GM19351 (cell line): ENCODE measurements at regions not wholly inside any gene's neighbourhood (a gene's known extent, or its start where the extent isn't known, plus 50 kb on each side); places are given as distances from the start of the nearest gene placed in this dataset.

Experiments used
- ATAC-seq: cut with Tn5 transposase; IDR thresholded peaks from one replicate; pipeline ENCODE4 v1.9.1; 2021; ENCODE audit warnings: mild to moderate bottlenecking, moderate library complexity; ENCODE audit not compliant: unreplicated experiment

- ATAC-seq, result no peak
Observed at GRCh38 chr5:171647043-171647903, 138.3 kb upstream of the SMIM23 start.

GRCh38 chr5:171647904-171648260 lies 137.7 kb upstream of the SMIM23 start:
- ATAC-seq, result no peak

- no peak for ATAC-seq
Observed at GRCh38 chr5:171648279-171649074, 137.1 kb upstream of the SMIM23 start.

GRCh38 chr5:171649075-171649401 lies 136.6 kb upstream of the SMIM23 start:
- no peak for ATAC-seq

GRCh38 chr5:171650597-171650996 lies 135.0 kb upstream of the SMIM23 start:
- ATAC-seq, result no peak

DNA sequence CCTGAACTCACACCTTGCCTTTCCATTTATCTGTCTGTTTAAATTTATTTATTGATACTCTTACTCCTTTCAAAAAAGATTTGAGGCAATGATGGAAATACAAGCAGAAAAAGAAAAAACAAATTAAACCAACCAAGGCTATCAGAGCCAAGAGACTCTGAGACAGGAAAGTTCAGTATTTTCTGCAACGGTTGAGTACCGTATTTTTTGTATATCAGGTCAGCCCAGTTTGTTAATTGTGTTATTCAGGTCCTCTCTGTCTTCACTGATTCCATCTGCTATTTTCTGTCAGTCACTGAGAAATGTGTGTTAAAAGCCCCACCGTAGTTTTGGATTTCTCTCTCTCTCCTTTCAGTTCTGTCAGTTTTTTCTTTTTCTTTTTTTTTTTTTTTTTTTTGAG lies 134.5 kb upstream of the SMIM23 start:
- no peak for ATAC-seq

DNA sequence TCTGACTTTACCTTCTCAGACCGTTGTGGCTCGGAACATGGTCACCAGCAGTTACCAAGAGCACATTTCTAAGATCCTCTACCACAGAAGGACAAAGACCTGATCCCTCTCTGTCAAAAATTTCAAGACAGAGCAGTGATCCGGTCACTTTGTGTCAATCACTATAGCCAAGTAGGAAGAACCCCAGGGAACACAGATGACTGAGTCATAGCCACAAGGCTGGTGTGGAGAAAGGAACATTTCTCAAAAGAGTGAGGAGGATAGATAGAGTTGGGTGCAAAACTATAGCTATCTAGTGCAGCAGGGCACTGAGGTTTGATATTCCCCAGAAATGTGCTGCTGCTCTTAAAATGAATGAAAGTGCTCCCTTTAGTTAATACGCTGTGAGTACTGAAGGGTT lies 130.7 kb upstream of the SMIM23 start:
- ATAC-seq, result no peak

DNA sequence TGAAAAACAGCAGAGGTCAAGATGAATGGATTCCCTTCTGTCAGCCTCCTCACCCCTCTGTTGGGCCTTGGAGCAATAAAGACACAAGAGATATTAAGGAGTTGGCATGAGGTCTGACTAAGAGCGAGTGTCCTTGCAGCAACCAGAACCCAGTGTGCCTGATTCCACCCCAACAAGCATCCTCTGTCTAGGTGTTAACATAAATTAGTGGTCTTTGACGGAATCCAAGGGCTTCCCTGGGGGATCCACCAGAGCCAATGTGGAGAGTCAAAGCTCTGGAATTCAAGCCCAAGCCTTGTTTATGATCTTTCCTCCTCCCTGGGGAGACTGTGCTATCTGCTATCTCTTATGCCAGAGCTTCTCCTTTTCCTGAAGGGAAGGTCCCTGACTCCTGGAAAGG lies 128.1 kb upstream of the SMIM23 start:
- no peak for ATAC-seq

GRCh38 chr5:171659896-171660295 lies 125.7 kb upstream of the SMIM23 start:
- no peak for ATAC-seq

GRCh38 chr5:171660434-171660833 lies 125.2 kb upstream of the SMIM23 start:
- ATAC-seq, result no peak

- no peak for ATAC-seq
Observed at GRCh38 chr5:171661143-171661542, 124.5 kb upstream of the SMIM23 start.

DNA sequence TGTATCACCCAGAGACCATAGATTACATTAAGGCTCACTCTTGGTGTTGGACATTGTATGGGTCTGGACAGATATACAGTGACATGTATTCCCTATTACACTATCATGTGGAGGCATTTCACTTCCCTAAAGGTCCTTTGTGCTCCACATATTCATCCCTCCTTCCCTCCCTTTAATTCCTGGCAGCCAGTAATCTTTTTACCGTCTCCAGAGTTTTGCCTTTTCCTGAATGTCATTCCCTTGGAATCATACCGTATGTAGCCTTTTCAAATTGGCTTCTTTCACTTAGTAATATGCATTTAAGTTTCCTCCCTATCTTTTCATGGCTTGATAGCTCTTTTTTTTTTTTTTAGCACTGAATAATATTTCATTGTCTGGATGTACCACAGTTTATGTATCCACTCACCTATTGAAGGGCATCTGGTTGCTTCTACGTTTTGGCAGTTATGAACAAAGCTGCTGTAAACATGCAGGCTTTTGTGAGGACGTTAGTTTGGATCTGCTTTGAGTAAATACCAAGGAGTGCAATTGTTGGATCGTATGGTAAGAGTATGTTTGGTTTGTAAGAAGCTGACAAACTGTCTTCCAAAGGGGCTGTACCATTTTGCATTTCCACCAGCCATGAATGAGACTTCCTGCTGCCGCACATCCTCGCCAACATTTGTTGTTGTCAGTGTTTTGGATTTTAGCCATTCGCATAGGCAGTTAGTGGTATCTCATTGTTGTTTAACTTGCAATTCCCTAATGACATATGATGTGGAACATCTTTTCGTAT lies 122.1 kb upstream of the SMIM23 start:
- ATAC-seq, result no peak

GRCh38 chr5:171664489-171664888 lies 121.1 kb upstream of the SMIM23 start:
- no peak for ATAC-seq

- no peak for ATAC-seq
Observed at GRCh38 chr5:171666815-171667214, 118.8 kb upstream of the SMIM23 start.

DNA sequence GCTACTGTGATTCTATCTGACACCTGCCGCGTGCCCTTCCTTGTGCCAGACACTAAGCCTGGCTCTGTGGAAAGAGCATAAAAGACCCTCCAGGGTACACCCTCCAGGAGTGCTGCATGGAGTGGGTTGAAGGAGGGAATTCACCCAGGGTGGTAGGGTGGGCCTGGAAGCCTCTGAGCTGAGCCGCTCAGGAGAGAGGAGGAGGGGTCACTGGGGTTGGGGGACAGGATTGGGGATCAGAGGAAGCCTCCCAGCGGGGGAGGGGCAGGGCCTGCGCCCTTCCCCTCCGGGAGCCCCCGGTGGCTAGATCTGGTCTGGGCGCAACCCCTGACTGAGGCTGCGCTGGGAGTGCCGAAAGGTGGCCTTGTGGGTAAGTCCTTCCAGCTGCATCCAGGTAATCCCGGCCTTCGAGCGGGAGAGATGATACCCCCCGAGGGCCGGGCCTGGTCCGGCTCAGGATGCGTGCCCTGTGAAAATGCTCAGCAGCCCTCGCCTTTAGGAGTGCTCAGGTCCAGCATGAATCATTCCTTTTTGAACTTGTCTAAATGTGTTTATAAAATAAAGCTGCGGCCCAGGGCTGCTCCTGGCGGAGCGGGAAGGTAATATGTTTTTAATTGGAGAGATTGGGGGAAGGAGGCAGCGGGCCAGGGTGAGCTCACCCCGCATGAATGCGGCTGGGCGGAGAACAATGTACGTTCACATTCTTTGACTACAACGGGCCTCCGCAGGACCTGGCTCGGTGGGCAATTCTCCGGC lies 118.1 kb upstream of the SMIM23 start:
- no peak for ATAC-seq

DNA sequence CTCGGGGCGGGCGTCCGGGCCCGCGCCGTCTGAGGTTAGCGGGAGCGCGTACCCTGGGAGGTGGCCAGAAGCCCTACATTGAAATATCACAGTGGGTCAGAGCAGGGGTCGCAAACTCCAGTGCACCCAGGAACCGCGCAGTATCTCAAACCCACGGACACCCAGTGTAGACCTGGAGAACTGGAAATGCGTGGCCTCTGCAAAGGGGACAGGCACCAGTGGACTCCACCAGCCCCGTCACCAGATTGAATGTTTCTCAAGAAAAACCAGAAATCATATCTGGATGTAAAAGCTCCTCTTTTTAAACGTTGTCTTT lies 117.6 kb upstream of the SMIM23 start:
- no peak for ATAC-seq

DNA sequence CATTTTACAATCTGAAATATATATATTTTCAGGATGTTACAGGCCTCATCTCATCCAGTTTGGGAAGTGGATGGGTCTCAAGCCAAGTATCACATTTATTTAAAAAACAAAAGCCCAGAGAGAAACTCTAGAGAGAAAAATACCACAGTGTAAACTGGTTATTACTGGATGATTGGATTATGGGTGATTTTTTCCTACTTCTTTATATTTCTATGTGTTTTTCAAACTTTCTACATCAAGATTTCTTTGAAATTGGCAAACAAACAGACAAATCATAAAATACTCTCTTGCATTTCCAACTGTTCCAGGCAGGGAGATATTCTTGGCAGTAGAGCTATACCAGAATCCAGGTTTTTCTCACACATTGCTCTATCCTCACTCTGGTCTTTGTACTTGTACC lies 116.0 kb upstream of the SMIM23 start:
- ATAC-seq, result no peak

- ATAC-seq, result no peak
Observed at GRCh38 chr5:171672556-171672955, 113.1 kb upstream of the SMIM23 start.

- ATAC-seq, result no peak
Observed at GRCh38 chr5:171673328-171673727, 112.3 kb upstream of the SMIM23 start.

DNA sequence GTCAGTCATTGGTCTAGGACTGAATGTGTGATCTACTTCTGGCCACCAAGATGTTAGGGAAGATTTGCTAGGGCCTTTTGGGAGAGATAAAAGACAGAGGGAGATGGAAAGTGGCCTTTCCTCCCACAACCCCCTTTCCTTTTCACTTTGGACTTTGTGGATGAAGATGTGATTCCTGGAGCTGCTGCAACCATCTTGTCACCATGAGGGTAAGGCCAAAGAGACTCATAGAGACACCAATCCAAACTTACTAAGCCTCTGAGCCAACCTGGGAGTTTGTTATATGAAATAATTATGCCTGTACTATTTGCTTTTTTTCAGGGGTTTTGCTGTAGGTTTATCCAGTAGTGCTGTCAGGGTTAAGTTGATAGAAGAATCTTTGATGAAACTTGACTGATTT lies 111.8 kb upstream of the SMIM23 start:
- ATAC-seq, result no peak

DNA sequence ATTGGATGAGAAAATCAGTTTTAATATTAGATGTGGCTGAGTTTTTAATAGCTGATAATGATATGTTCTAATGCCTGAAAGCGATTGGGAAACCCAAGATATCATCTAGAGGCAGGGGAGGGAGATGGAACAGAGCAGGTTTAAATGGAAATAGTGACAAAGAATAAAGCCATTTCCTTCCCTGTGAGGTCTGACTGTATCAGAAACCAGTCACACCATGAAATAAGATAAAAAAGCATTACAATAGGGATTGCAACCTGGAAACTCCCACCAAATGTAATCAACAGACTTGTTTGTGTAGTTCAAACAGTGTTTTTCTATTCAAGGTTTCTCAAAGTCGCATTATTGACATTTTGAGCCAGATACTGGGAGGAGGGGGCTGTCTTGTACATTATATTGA lies 110.1 kb upstream of the SMIM23 start:
- no peak for ATAC-seq
